ENCODE measurements at regions not wholly inside any gene's neighbourhood (a gene's known extent, or its start where the extent isn't known, plus 50 kb on each side); places are given as distances from the start of the nearest gene placed in this dataset.

DNA sequence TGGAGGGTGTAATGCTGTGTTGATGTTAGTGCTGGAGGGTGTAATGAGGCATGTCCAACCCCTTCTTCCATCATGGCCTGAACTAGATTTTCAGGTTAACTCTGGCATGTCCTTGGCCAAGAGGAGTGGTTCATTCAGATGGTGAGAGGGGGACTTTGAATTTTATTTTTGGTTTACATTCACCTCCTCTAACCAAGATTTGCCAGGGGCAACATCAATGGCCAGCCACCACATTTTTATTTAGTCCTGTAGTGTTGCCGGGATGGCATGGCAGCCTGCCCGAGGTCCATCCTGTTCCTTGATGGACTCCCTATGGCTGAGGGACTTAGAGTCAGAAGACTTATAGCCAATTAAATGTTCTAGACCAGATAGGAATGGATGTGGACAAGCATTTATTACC is 484.6 kb upstream of the HS6ST1 start:
- Mint-ChIP-seq H3K4me3 (no peak overlapping the region), H3K4me1 (ENCODE audit: low read depth) (no peaks in the 10 kb centered on the region), H3K27me3 (ENCODE audit: insufficient read depth) (peaks cover 6% of the 10 kb centered on the region), H3K36me3 (ENCODE audit: low read depth) (no peaks in the 10 kb centered on the region), H3K27ac (no peak overlapping the region), H3K9me3 (no peaks in the 10 kb centered on the region)
- DNase-seq (ENCODE audit: low spot score): no peak
- intact Hi-C loops (cut with micrococcal nuclease): no loop called here

- intact Hi-C loops (cut with micrococcal nuclease): no loop called here
- no peak overlapping the region for H3K4me3 Mint-ChIP-seq
- peaks cover 2% of the 10 kb centered on the region for H3K27me3 Mint-ChIP-seq (ENCODE audit: insufficient read depth)
- no peak for DNase-seq (ENCODE audit: low spot score)
- H3K36me3 Mint-ChIP-seq (ENCODE audit: low read depth): no peaks in the 10 kb centered on the region
- no peak overlapping the region for H3K27ac Mint-ChIP-seq
- no peaks in the 10 kb centered on the region for H3K4me1 Mint-ChIP-seq (ENCODE audit: low read depth)
- peaks cover 7% of the 10 kb centered on the region for H3K9me3 Mint-ChIP-seq
Measured at GRCh38 chr2:128805237-128805636, 486.6 kb upstream of the HS6ST1 start.

GRCh38 chr2:128805918-128806317 is 487.2 kb upstream of the HS6ST1 start:
- intact Hi-C loops (cut with micrococcal nuclease): no loop called here
- H3K4me1 Mint-ChIP-seq (ENCODE audit: low read depth): no peaks in the 10 kb centered on the region
- no peak overlapping the region for H3K4me3 Mint-ChIP-seq
- no peaks in the 10 kb centered on the region for H3K36me3 Mint-ChIP-seq (ENCODE audit: low read depth)
- DNase-seq (ENCODE audit: low spot score): no peak
- peaks cover 2% of the 10 kb centered on the region for H3K27me3 Mint-ChIP-seq (ENCODE audit: insufficient read depth)
- H3K27ac Mint-ChIP-seq: no peak overlapping the region
- peaks cover 14% of the 10 kb centered on the region for H3K9me3 Mint-ChIP-seq

DNA sequence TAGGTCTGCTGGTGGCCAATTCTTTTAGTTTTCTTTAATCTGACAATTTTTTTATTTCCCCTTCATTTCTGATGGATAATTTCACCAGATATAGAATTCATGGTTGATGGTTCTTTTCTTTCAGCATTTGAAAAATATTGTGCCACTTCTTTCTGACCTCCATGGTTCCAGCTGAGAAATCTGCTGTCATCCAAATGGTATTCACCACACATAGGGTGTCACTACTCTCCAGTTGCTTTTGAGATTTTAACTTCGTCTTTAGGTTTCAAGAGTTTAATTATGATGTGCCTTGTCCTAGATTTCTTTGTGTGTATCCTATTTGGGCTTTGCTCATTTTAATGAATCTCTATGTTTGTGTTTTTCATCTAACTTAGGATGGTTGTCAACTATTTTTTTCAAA is 488.6 kb upstream of the HS6ST1 start:
- intact Hi-C loops (cut with micrococcal nuclease): no loop called here
- Mint-ChIP-seq H3K4me1 (ENCODE audit: low read depth) (no peaks in the 10 kb centered on the region), H3K27ac (no peak overlapping the region), H3K36me3 (ENCODE audit: low read depth) (no peaks in the 10 kb centered on the region), H3K4me3 (no peak overlapping the region), H3K9me3 (peaks cover 14% of the 10 kb centered on the region), H3K27me3 (ENCODE audit: insufficient read depth) (peaks cover 2% of the 10 kb centered on the region)
- no peak for DNase-seq (ENCODE audit: low spot score)

- intact Hi-C loops (cut with micrococcal nuclease): no loop called here
- H3K4me3 Mint-ChIP-seq: no peak overlapping the region
- H3K27ac Mint-ChIP-seq: no peak overlapping the region
- peaks cover 14% of the 10 kb centered on the region for H3K9me3 Mint-ChIP-seq
- no peaks in the 10 kb centered on the region for H3K36me3 Mint-ChIP-seq (ENCODE audit: low read depth)
- H3K4me1 Mint-ChIP-seq (ENCODE audit: low read depth): no peaks in the 10 kb centered on the region
- H3K27me3 Mint-ChIP-seq (ENCODE audit: insufficient read depth): no peaks in the 10 kb centered on the region
- DNase-seq (ENCODE audit: low spot score): no peak
Measured at GRCh38 chr2:128808462-128809258, 490.0 kb upstream of the HS6ST1 start.

- intact Hi-C loops (cut with micrococcal nuclease): no loop called here
Measured at GRCh38 chr2:128809259-128809636, 490.6 kb upstream of the HS6ST1 start.

GRCh38 chr2:128809880-128810279 is 491.2 kb upstream of the HS6ST1 start:
- DNase-seq (ENCODE audit: low spot score): no peak
- intact Hi-C loops (cut with micrococcal nuclease): no loop called here
- Mint-ChIP-seq H3K27ac (no peak overlapping the region), H3K36me3 (ENCODE audit: low read depth) (no peaks in the 10 kb centered on the region), H3K27me3 (ENCODE audit: insufficient read depth) (no peaks in the 10 kb centered on the region), H3K4me3 (no peak overlapping the region), H3K4me1 (ENCODE audit: low read depth) (no peaks in the 10 kb centered on the region), H3K9me3 (peaks cover 14% of the 10 kb centered on the region)

More at GRCh38 chr2:128809259-128809636, 490.6 kb upstream of the HS6ST1 start:
- peaks cover 14% of the 10 kb centered on the region for H3K9me3 Mint-ChIP-seq
- H3K4me1 Mint-ChIP-seq (ENCODE audit: low read depth): no peaks in the 10 kb centered on the region
- H3K4me3 Mint-ChIP-seq: no peak overlapping the region
- no peaks in the 10 kb centered on the region for H3K27me3 Mint-ChIP-seq (ENCODE audit: insufficient read depth)
- no peaks in the 10 kb centered on the region for H3K36me3 Mint-ChIP-seq (ENCODE audit: low read depth)
- H3K27ac Mint-ChIP-seq: no peak overlapping the region
- no peak for DNase-seq (ENCODE audit: low spot score)

- Mint-ChIP-seq H3K36me3 (ENCODE audit: low read depth) (no peaks in the 10 kb centered on the region), H3K4me1 (ENCODE audit: low read depth) (no peaks in the 10 kb centered on the region), H3K9me3 (peaks cover 14% of the 10 kb centered on the region), H3K27me3 (ENCODE audit: insufficient read depth) (no peaks in the 10 kb centered on the region), H3K4me3 (no peak overlapping the region), H3K27ac (no peak overlapping the region)
- no peak for DNase-seq (ENCODE audit: low spot score)
- intact Hi-C loops (cut with micrococcal nuclease): no loop called here
Measured at GRCh38 chr2:128812183-128812940, 493.7 kb upstream of the HS6ST1 start.

DNA sequence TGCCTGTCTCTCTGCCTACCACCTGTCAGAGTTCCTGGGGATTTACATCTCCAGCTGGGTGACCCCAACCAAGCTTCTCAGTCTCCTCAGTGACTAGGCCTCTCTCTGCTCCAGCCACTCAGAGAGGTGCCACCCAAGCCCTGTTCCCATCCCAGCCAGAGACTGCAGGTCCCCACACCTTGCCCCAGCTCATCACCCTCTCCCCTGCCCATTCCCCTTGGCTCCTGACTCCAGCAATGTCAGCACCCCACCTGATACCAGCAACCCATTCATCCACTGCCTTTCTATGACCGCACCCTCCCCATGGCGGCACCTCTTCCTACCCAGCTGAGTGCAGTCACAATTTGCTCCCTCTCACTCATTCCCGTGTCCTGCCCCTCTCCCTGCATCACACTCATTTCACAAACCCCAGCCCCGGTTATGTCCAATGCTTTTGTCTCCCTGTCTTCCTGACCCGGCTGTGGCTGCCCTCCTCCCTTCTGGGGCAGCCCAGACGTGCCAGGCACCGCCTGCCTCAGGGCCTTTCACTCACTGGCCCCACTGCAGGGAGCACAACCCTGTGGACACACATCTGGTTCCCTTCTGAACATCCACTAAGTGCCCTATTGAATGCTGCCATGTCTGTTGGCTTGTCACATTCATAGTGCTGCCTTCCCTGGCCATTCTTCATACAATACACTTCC is 494.8 kb upstream of the HS6ST1 start:
- intact Hi-C loops (cut with micrococcal nuclease): no loop called here
- H3K27me3 Mint-ChIP-seq (ENCODE audit: insufficient read depth): no peaks in the 10 kb centered on the region
- DNase-seq (ENCODE audit: low spot score): no peak
- no peaks in the 10 kb centered on the region for H3K4me1 Mint-ChIP-seq (ENCODE audit: low read depth)
- no peak overlapping the region for H3K27ac Mint-ChIP-seq
- H3K9me3 Mint-ChIP-seq: peaks cover 14% of the 10 kb centered on the region
- no peaks in the 10 kb centered on the region for H3K36me3 Mint-ChIP-seq (ENCODE audit: low read depth)
- no peak overlapping the region for H3K4me3 Mint-ChIP-seq

DNA sequence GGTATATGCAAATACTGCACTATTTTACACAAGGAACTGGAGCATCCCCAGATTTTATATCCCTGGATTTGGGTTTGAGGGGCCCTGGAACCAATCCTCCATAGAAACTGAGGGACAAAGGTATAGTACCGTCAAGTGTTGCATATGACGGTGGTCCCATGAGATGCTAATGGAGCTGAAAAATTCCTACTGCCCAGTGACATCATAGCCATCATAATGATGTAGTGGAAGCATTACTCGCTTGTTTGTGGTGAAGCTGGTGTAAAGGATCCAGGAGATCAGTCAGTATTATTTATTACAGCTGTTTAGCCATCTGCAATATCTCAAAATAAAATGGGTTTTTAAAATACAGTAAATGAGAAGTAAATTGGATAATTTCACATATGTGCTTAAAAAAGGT is 496.6 kb upstream of the HS6ST1 start:
- H3K9me3 Mint-ChIP-seq: peaks cover 6% of the 10 kb centered on the region
- intact Hi-C loops (cut with micrococcal nuclease): no loop called here
- no peak for DNase-seq (ENCODE audit: low spot score)
- no peaks in the 10 kb centered on the region for H3K36me3 Mint-ChIP-seq (ENCODE audit: low read depth)
- no peak overlapping the region for H3K4me3 Mint-ChIP-seq
- no peaks in the 10 kb centered on the region for H3K4me1 Mint-ChIP-seq (ENCODE audit: low read depth)
- no peak overlapping the region for H3K27ac Mint-ChIP-seq
- no peaks in the 10 kb centered on the region for H3K27me3 Mint-ChIP-seq (ENCODE audit: insufficient read depth)

DNA sequence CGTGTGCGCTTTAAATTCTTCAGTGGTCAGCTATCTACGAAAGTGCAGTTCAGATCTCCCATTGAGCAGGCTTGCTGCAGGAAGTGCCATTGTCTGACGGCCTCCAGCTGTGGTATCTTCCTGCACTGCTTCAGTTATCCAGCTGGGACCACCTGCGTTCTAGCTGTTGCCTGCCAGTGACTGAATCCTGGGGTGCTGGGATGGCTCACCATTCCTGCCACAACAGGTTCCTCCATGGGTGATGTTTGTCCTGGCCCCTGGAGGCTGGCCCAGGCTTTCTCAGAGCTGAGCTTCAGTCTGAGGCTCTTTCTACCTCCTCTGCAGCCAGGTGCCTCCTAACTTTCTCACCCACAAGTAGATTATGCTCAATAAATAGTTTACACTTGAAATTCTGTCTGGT is 498.5 kb upstream of the HS6ST1 start:
- Mint-ChIP-seq H3K4me1 (ENCODE audit: low read depth) (no peaks in the 10 kb centered on the region), H3K9me3 (no peaks in the 10 kb centered on the region), H3K36me3 (ENCODE audit: low read depth) (no peaks in the 10 kb centered on the region), H3K27ac (no peak overlapping the region), H3K4me3 (no peak overlapping the region), H3K27me3 (ENCODE audit: insufficient read depth) (no peaks in the 10 kb centered on the region)
- intact Hi-C loops (cut with micrococcal nuclease): no loop called here
- no peak for DNase-seq (ENCODE audit: low spot score)

DNA sequence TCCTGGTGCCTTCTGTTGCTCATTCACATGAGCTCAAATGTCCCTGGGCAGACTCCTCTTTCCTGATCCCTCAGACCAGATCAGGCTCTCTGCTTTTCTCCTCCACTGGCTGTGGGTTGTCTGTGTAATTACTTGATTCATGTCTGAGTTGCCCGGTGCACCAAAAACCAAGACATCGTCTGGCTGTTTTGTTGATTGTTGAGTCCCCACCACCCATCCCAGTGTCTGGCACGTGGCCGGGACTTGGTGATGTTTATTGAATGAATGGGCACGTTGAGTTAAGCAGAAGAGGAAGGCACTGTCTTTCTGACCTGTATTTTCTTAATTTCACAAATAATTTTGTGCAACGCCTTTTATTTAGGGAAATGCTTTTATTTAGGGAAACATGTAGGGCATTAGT is 499.1 kb upstream of the HS6ST1 start:
- H3K4me1 Mint-ChIP-seq (ENCODE audit: low read depth): no peaks in the 10 kb centered on the region
- no peaks in the 10 kb centered on the region for H3K36me3 Mint-ChIP-seq (ENCODE audit: low read depth)
- no peaks in the 10 kb centered on the region for H3K27me3 Mint-ChIP-seq (ENCODE audit: insufficient read depth)
- H3K27ac Mint-ChIP-seq: no peak overlapping the region
- no peaks in the 10 kb centered on the region for H3K9me3 Mint-ChIP-seq
- intact Hi-C loops (cut with micrococcal nuclease): no loop called here
- no peak overlapping the region for H3K4me3 Mint-ChIP-seq
- DNase-seq (ENCODE audit: low spot score): no peak

DNA sequence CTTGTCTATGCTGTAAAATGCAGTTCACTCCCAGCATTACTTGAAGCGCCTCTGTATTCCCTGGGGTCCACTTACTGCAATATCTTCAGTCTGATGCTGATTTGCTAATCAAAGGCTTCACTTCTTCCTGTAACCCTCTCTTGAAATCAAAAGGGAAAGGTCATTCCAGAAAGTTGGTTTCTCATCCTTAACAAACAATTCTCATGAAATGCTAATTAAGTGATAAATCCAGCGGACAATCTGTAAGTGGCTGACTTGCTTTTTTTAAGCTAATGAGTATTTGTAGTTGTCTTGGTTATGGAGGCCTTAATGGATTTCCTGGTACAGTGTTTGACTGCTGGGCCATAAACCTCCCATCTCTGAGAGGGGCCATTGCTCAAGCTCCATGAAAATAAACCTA is 499.6 kb upstream of the HS6ST1 start:
- Mint-ChIP-seq H3K4me3 (no peak overlapping the region), H3K9me3 (no peaks in the 10 kb centered on the region), H3K27me3 (ENCODE audit: insufficient read depth) (no peaks in the 10 kb centered on the region), H3K27ac (no peak overlapping the region), H3K36me3 (ENCODE audit: low read depth) (no peaks in the 10 kb centered on the region), H3K4me1 (ENCODE audit: low read depth) (no peaks in the 10 kb centered on the region)
- intact Hi-C loops (cut with micrococcal nuclease): no loop called here
- no peak for DNase-seq (ENCODE audit: low spot score)

Measured in activated T-helper 1 cell treated with anti-CD3 and anti-CD28 coated beads, Interleukin-12 subunit alpha, Interleukin-12 subunit beta, Interleukin-2, Interleukin-4 antibody, amounts not matched to agents 30 ng/mL and 10 ng/mL and 1 ng/mL, durations not matched to agents 14 hours and 24 hours and 36 hours (primary cell).